ENCODE measurements at regions not wholly inside any gene's neighbourhood (a gene's known extent, or its start where the extent isn't known, plus 50 kb on each side); places are given as distances from the start of the nearest gene placed in this dataset.
"Not testable (repeated sequence)": the region's sequence is repeated elsewhere in the genome, so short reads cannot be mapped to it uniquely, and the experiment has no call there.

DNA sequence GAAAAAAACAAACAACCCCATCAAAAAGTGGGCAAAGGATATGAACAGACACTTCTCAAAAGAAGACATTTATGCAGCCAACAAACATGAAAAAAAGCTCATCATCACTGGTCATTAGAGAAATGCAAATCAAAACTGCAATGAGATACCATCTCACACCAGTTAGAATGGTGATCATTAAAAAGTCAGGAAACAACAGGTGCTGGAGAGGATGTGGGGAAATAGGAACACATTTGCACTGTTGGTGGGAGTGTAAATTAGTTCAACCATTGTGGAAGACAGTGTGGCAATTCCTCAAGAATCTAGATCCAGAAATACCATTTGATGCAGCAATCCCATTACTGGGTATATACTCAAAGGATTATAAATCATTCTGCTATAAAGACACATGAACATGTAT is 85.5 kb upstream of the WSB1 start:
- not testable (repeated sequence) for DNase-seq

DNA sequence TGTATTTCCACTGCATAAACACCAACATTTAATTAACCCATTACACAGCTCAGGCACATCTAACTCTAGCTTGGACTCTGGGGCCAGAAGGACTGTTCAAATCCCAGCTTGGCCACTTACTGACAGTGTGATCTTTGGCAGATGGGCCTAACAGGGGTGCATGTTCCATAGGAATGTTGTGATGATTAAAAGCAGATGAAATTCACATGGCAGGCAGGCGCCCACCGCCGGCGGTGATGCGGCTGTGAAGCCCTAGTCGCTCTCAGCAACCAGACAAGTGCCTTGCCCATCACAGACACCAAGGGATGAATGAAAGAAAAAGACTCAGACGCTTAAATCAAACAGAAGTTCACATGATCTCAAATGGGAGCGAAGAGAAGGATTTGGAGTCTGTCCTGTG is 84.6 kb upstream of the WSB1 start:
- no peak for DNase-seq

DNA sequence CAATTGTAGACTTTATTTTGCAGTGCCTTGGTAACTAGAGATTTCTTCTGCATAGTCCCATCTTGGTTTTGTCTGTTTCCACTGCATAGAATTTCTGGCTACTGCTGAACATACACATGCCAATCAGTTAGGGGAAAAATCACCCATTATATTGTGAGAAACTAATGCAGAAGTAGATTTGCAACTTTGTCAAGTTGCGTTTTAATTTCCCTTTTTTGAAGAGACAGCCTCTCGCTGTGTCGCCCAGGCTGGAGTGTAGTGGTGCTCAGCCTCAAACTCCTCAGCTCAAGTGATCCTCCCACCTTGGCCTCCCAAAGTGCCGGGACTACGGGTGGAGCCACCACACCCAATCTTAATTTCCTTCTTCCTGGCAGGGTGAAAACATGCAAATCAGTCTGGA is 83.1 kb upstream of the WSB1 start:
- not testable (repeated sequence) for DNase-seq

DNA sequence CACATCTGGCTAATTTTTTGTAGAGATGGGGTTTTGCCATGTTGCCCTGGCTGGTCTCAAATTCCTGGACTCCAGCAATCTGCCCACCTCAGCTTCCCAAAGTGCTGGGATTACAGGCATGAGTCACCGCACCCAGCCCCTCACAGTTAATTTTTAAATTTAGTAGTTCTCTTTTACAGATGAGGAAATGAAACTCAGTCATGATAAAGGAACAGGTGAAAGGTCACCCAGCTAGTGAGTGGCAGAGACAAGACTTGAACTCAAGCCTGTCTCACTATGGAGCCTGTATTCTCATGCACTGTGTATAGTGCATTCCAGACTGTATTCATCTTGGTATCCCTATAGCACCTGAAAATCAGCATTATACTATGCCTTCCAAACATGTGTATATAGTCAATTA is 77.1 kb upstream of the WSB1 start:
- DNase-seq: no peak

DNA sequence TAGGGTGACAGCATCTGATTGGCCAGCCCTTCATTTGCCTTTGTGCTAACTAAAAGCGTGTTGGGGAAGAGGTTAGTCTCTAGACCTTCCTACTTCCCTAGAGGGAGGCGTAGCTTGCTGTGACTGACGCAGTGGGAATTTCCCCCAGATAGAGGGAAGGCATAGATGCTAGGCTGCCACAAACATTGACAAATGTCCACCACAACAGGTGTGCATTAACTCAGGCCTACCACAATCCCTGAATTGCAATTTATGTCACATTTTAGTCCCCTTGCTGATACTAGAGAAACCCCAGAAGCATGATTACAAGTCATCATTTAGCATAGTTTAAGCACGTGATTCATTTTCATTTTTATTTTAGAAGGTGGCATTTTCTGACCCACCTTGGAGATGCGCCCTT is 76.3 kb upstream of the WSB1 start:
- no peak for DNase-seq

DNA sequence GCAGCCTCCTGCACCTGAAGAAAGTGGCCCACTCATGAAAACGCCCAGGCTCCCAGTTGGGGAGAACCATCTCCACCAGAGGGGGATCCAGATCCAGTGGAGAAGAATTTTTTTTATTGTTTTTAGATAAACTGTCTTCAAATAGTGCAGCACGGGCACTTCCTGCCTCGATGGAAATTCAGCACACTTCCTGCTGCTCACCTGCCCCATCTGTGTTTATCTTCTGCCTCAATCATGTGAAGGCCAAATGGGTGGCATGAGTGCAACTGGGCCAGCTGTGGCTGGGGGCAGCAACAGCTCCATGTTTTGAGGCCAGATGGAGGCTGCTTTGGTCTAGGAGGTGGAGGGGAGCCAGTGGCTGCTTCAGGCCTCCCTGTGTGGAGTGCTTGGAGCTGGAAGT is 75.9 kb upstream of the WSB1 start:
- DNase-seq: no peak

DNA sequence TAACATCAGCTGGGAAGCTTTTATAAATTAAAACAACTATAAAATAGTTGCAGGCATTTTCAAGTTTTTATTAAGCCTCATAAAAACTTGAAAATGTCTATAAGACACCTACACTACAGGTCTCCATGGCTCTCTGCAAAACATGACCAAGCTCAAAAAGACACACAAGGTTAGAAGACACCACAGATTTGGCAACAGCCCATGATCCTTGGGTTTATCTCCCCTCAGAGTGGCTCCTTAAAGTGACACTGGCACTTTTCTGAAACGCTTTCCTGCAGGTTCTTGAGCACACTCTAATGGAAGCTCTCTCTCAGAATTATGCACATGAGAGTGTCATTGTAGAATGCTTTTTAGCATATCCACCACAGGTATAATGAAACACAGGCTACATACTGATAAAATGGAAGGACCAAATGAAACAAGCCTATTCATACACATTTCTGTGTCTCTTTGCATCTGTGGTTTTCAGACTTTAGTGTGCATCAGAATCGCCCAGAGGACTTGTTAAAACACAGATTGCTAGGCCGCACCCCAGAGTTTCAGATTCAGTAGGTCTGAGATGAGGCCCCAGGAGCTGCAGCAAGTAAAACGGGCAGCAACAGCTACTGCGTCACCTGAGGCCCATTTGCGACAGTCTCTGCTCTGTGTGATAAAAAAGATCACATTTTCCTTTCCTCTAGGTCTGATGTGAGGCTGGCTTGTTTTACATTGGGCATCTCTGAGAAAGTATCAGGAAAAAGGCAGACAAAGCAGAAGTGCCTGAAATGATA is 75.0 kb upstream of the WSB1 start:
- DNase-seq: no peak

DNA sequence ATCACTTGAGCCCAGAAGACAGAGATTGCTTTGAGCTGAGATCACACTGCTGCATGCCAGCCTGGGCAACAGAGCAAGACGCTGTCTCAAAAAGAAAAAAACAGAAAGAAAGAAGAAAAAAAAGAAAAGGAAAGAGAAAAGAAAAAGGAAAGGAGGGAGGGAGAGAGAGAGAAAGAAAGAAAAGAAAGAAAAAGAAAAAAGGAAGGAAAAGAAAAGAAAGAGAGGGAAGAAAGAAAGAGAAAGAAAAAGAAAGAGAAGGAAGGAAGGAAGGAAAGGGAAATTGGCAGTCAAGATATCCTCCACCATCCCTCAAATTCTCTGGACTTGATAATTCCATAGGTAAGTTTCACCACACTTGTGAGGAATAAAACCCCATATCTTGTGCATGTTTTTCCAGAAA is 71.4 kb upstream of the WSB1 start:
- no peak for DNase-seq

DNA sequence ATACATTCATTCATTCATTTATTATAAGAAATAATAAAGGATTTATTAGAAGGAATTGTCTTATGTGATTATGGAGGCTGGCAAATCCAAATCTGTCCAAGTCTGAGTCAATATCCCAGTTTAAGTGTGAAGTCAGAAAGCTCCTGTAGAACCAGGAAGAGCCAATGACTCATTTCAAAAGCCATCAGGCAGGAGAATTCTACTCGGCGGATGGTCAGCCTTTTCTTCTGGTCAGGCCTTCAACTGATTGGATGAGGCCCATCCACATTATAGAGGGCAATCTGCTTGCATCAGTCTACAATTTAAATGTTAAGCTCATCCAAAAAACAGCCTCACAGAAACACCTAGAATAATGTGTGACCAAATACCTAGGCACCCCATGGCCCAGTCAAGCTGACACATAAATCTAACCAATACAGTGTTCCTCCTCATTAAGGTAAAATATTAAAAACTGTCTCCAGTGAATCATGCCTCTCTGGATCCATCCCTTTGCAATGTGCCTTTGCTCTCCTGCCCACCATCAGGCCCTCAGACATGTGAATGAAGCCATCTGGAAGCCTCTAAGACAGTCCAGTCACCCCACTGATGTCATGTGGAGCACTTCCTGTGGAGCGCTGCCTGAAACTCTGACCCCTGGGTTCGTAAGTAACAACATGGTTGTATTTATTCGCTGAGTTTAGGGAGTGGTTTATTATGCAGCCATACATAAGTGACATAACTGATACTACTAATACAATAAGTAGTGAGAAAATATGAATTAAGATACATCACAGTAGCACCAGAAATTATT is 69.2 kb upstream of the WSB1 start:
- no peak for DNase-seq

DNA sequence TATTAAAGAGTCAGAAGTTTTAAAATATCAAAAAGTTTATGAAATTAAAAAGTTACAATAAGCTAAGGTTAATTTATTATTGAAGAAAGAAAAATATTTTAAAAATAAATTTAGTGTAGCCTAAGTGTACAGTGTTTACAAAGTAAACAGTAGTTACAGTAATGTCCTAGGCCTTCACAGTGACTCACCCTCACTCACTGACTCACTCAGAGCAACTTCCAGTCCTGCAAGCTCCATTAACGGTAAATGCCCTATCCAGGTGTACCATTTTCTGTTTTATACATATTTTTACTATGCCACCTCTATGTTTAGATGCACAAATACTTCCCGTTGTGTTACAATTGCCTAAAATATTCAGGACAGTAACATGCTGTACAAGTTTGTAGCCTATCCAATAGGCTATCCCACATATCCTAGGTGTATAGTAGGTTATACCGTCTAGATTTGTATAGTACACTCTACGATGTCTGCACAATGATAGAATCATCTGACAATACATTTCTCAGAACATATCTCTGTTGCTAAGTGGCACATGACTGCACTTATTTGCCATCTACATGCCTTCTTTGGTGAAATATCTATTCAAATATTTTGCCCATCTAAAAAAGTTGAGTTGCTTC is 67.2 kb upstream of the WSB1 start:
- DNase-seq: no peak

DNA sequence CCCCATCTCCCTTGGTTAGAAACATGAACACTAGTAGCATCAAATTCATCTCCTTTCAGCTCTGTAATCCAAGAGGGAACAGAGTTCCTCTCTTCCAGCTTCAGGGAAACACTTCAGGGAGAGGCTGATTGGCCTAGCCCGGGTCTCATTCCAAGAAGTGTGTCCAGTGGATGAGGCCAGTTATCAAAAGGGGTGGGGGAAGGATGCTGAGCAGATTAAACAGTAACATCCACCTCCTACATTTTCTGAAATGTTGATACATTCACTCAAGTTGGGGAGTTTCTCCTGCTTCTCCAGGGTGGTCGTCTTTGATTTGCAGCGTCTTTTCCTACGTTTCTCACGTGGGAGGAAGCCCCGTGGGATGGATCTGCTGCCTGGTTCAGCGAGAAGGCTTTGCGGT is 62.9 kb upstream of the WSB1 start:
- no peak for DNase-seq

DNA sequence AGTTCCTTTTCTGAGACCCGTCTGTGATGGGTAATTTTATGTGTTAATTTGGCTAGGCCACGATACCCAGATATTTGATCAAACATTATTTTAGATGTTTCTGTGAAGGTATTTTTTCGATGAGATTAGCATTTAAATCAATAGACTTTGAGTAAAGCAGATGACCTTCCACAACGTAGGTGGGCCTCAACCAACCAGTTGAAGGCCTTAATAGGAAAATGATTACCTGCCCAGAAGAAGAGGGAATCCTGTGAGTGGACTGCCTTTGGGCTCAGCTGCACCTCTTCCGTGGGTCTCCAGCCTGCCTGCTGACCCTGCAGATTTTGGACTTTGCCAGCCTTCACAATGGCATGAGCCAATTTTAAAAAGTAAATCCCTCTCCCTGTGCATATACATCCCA is 61.6 kb upstream of the WSB1 start:
- DNase-seq: no peak

DNA sequence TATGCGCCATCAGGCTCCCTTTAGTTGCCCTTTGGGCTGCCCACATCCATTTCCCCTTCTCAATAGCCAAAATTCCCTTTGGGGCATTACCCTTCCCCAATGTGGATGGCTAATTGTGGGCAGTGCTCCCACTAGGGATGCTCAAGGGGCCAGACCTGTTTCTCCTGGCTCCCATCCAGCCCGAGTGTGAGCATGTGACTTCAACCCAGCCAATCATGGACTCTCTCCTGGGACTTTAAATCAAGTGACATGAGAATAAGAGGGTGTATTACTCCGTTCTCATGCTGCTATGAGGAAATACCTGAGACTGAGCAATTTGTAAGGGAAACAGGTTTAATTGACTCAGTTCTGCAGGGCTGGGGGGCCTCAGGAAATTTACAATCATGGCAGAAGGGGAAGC is 60.9 kb upstream of the WSB1 start:
- no peak for DNase-seq

DNA sequence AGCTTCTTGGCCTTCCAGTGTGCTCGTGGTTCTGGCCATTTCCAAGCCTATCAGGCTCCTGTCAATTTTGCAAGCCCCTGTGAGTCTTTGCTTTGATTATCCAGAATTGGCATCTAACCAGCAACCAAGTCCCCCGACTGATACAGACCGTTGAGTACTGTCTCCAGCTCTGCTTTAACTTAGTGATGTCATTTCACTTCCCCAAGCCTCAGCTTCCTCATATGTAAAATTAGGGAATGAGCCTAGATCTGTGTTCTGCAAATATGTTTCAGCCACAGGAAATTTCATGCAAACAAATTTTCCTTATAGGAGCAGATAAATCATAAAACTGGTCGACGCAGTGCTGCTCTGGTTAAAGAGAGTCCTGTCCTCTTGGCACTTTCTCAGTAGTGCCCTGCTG is 60.1 kb upstream of the WSB1 start:
- no peak for DNase-seq

DNA sequence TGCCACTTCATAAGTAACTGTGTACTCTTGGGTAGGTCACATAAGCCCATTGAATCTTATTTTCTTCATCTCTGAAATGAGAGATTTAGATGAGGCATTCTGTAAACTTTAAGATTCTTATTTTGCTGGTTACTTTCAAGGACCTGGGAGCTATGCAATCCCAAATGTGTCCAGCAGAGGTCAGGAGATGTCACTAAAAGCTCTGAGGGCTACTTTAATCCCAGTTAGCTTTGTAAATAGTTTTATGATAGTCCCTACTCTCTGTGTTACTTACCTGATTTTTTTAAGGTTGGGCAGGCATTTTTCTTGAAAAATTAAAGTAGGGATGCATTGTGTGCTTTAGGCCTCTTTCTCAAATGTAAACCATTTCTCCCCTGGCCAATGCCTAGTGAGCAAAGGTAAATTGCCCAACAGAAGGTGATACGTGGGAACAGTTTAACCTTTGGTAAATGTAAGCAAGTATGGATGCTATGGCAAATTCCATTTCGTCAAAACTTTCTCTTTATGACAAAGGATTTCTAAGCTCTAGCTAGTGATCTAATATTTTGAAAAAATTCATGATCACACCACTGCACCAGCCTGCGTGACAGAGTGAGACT is 57.1 kb upstream of the WSB1 start:
- peak in 1 of 2 donors; percentile 78 for DNase-seq

DNA sequence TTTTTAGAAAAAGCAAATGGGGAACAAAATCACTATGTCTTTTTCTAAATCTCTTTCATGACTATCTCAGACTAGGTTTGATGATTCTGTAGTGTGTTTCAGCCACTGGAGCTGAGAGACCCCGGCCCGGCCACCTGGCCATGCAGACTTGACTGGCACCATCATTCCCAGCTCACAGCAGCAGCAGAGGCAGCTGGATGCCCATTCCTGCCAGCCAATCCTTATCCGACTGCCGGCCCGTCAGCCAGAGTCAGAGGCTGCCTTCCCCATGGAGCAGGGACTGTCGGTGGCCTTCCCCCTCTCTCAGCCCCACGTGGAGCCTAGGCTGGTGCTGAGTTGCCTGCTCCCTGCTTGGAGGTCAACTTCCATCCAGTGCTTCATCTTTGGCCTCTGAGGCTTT is 56.0 kb upstream of the WSB1 start:
- no peak for DNase-seq

DNA sequence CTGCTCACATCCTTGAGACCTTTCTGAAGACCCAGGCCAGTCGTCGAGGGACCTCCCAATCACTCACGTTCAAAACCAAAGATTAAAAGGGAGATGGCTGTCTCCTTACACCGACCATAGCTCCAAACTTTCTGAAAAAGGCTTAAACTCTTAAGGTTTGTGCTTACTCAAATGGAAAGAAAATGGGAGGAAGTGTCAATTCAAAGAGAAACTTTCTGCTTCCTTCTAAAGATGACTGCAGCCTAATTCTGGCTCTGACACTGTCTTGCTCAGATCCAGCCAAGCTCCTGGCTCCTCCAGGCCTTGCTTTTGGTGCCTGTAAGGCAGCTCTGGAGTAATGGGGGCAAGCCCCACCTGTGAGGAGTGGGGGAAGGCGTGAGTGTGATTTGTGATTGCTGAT is 54.9 kb upstream of the WSB1 start:
- DNase-seq: no peak

DNA sequence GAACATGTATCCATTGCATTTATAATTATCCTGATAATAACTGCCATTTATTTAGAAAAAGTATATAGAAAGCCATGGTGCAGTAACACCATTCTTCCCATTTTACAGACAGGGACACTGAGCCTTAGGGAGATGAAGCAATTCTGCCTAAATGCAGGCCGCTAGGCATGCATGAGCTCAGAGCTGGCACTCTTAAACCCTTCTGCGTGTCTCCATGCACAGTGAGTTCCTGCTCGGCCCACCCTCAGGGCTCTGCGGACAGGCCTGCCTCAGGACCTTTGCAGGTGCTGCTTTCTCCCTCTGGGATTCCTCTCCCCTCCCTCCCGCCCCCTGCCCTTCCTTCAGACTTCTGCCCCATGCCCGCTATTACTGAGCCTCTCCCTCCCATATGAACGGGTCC is 54.3 kb upstream of the WSB1 start:
- no peak for DNase-seq

DNA sequence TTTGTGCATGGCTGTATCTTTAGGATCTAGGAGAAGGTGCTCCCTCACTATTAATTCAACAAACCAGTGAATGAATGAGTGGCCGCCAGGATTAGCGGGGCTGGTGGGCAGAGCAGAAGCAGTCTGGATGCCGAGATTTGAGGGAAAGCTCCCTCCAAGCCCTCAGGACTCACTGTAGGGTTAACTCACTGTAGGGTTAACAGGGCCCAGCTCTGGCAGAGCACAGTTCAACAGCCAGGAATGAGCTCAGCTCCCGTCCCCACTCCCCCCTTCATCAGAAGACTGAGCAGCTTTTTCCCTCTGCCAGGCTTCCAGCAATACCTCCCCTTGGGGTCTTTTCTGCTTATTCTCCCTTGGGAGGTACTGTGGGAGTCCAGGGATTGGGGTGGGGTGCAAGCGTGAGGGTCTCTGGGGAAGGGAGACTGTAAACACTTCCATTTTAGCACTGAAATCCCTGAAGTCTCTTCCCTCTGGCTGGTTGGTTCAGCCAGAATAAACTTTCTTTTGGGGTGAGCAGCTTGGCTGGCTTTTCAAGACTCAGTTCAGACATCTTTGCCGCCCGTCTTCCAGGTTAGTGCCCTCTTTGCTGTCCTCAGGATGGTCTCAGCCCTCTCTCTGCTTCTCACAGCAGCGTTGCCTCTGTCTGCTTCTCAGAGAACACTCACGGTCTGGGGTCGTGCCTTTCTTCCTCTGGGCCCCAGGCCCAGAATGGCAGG is 53.7 kb upstream of the WSB1 start:
- no peak for DNase-seq

DNA sequence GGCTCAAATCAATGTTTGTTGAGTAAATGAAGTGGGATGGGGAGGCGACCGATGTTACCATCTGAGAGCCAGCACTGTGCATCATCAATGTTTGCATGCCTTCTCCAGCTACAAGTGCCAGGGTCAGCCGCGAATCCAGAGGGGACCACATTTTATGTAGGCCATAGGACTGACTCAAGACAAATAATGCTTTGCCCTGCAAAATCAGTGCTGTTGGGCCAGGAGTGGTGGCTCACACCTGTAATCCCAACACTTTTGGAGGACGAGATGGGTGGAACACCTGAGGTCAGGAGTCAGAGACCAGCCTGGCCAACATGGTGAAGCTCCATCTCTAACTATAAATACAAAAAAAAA is 53.1 kb upstream of the WSB1 start:
- no peak for DNase-seq

DNA sequence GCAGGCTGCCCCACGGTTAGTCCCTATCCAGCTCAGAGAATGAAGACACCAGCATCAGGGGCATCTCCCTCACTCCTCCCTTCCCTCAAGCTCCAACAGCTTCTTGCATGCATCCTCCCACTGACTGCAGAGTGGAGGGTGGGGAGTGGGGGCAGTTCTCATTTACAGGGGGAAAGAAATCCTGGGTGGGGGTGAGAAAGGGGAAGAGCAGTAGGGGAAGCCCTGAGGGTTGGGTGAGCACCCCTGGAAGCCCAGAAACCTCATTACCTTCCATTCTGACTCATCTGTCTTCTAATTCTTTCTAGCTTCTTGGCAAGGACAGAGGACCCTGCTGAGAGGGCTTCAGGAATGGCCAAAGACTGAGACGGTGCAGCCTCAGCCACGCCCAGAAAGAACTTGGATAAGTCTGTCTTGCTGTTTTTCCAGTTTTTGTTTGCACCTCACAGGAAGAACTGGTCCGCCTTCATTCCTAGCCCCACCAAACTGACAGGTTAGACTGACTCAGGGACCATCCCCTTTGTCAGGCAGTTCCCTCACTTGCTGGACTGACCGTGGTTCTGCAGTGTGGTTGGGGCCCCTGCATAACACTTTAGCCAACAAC is 52.5 kb upstream of the WSB1 start:
- DNase-seq: no peak

DNA sequence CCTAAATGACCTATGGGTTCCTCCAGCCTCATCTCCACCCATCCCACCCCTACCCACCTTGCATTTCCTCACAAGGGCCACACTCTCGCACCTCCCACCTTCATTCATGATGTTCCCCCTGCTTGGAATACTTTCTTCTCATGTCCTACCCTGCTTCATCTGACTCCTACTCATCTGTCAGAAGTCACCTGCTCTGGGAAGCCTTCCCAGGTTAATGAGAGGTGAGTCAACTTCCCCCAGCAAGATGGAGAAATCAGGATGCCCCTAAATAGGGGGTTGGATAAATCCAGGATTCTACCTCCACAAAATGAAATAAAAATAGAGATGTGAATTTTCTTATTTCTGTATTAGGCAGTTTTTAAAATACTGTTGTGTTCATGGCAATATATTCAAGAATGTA is 51.0 kb upstream of the WSB1 start:
- DNase-seq: no peak
